ENCODE measurements at regions not wholly inside any gene's neighbourhood (a gene's known extent, or its start where the extent isn't known, plus 50 kb on each side); places are given as distances from the start of the nearest gene placed in this dataset.

GRCh38 chr4:177569434-177569833 is 127.2 kb upstream of the AGA start:
- no peak for DNase-seq (ENCODE audit: low spot score)

DNA sequence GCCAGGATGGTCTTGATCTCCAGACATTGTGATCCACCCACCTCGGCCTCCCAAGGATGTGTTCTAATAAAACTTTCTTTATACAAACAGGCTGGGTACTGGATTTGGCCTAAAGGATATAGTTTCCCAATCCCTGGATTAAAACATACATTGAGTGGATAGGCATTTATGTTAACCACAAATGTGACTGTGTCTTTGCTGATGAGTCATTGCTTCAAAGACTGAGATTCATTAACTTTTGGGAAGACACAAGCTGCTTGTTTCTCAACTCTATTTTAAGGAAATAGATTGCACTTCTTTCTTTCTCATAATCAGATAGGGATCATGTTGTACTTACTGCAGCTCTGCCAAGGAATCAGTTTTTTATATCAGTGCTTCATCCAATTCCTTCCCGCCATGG is 131.3 kb upstream of the AGA start:
- DNase-seq (ENCODE audit: low spot score), result no peak

DNA sequence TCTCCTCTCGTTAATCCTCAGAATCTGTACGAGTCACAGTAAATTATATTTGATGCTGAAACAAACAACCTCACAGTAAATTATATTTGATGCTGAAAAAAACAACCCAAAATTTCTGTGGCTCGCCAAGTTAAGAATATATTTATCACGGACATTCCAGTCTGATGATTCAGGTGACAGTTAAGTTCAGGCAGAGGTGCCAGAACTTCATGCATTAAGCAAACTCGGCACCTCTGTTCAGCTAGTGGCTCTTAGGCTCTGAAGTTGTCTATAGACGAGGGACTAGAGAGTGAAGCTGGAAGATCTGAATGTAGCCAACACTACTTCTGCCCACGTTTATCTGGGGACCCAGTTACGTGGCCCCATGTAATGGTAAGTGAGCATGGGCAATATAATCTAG is 132.2 kb upstream of the AGA start:
- DNase-seq (ENCODE audit: low spot score), result no peak

DNA sequence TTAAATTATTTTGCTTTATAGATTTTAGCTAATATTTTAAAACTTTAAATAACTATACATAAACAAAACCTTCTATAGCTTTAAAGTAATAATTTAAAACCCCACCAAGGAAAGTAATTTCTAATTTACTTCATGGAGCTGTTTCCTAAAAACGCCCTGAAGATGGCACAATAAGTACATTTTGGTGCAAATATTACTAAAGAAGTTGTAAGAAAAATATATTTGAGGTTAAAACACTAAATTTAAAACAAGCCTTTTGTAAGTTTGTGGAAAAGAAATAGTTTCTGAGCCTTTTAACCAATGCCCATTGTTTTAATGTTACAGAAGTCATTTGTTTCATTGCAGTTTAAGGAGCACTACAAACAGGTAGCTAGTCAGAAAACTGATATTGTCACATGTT is 137.4 kb upstream of the AGA start:
- DNase-seq (ENCODE audit: low spot score), result no peak

DNA sequence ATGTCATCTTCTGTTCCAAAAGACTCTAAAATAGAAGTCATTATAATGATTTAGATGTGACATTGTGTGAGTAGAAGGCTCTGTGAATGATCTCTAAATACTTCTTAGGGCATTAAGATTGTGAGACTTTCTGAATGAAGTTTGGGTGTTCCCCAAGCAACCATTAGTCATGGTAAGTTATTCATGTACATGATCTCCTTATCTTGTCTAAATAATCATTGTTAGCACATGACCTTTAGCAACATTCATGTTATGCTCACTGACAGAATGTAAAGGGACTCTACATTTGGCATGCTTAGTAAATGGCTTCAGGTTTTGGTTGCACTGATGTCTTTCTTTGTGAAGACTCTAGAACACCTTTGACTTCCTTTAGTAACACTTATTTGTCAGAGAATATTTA is 140.8 kb upstream of the AGA start:
- no peak for DNase-seq (ENCODE audit: low spot score)

DNA sequence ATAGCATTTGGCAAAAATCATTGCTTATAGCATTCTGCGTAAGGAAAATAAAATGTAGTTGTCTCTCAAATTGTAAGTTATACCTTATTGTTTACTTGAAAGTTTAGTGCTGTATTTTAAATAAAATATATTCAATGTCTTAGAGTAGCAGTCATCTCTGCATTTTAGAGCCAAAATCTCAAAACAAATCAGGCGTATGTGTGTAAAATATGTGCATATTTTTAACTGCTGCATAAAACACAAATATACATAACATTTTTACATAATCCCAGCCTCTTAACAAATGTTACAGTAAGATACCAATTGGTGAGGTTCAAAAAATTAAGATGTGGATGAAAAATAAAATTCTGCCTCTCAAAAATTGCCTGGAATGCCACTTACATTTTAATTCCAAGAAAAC is 145.8 kb upstream of the AGA start:
- DNase-seq (ENCODE audit: low spot score), result no peak

DNA sequence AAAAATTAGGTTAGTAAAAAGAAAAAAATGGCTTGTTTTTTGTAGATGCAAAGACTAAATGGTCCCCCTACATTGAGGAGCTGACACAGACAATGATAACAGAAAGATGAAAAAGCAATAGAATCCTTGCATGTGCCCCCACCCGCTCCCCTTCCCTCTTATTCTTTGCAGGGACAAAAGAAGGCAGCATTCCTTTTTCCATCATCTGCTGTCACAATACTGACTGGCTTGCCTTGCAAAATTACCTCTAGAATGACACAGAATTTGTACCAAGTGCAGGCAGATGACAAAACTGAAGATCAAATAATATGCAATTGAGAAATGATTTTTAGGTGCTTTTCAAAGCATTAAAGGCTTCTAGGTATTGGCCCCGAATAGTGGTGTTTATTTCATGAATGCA is 153.1 kb upstream of the AGA start:
- DNase-seq (ENCODE audit: low spot score), result no peak

GRCh38 chr4:177596035-177596434 is 153.8 kb upstream of the AGA start:
- no peak for DNase-seq (ENCODE audit: low spot score)

- DNase-seq (ENCODE audit: low spot score), result no peak
These were observed 154.8 kb upstream of the AGA start for GRCh38 chr4:177596991-177597390.

GRCh38 chr4:177605252-177605651 is 163.0 kb upstream of the AGA start:
- DNase-seq (ENCODE audit: low spot score), result no peak

GRCh38 chr4:177607111-177607573 is 164.9 kb upstream of the AGA start:
- DNase-seq (ENCODE audit: low spot score), result no peak

GRCh38 chr4:177611974-177612664 is 169.9 kb upstream of the AGA start:
- DNase-seq (ENCODE audit: low spot score), result no peak

- no peak for DNase-seq (ENCODE audit: low spot score)
These were observed 170.4 kb upstream of the AGA start for GRCh38 chr4:177612684-177613083.

DNA sequence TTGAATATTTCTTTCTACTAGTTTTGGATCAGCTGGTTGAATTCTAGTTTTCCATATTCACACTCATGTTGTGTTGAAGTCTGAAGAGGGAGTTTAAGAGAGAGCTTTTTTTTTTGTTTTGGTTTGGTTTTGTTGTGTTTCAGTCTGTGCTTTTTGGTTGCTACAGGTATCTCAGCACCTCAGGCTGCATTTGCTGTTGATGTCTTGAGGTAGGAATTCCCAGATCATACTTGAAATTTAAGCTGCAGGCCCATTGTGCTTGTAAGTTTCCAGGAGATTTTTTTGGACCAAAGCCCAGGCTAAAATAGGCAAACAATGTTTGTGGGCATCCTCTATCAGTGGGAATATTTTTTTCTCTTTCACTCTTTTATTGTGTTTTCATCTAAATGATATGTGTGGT is 190.2 kb upstream of the AGA start:
- no peak for DNase-seq (ENCODE audit: low spot score)

DNA sequence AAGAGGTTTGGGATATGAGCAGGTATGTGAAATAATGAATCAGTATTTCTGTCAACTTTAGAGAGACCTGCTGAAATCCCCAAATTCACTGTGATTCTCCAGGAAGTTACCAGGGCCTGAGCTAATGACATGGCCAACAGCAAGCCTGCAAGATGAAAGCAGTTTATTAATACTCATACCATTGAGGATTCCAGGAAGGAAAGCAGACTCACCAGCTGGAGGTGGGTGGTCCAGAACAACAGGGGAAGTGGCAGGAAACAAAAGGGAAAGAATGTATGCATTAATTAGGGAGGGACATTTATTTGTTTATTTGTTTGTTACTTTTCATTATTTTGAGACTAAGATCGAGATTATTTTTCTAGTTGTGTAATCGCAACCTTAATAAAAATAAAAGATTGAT is 196.6 kb upstream of the AGA start:
- no peak for DNase-seq (ENCODE audit: low spot score)

DNA sequence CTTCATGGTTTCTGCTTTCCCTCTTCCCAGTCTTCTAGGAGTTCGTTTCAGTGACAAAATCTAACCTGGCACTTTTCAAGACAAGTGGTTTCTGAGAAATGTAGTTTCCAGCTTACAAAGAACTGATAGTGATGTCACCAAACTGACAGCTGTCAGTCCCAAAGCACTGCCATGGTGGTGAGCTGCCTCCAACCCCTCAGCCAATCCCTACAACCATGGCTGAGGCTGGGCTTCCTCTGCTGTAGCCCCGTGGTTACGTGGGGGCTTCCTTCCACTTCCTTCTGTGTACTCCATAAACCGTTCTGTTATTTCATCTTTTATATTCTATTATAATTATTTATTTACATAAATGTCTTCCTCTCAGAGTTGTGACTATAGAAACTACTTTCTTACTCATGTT is 198.6 kb upstream of the AGA start:
- DNase-seq (ENCODE audit: low spot score), result no peak

DNA sequence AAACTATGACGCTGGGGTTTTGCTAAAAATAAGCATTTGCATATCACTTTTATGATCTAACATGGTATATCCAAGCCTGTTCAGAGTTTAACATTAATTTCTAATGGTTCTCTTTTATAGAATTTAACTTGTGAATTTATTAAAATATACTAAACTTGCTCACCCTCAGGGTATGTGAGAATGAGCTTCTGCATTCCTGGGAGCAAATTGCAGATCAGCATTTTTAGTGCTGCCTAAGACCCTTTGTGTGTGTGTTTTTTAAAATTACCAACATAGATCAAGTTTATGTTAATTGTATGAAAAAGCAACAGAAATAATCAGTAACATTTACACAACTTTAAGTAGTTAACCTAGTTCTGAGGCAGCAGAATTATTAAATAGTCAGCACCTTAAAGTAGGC is 218.0 kb upstream of the AGA start:
- no peak for DNase-seq (ENCODE audit: low spot score)

DNA sequence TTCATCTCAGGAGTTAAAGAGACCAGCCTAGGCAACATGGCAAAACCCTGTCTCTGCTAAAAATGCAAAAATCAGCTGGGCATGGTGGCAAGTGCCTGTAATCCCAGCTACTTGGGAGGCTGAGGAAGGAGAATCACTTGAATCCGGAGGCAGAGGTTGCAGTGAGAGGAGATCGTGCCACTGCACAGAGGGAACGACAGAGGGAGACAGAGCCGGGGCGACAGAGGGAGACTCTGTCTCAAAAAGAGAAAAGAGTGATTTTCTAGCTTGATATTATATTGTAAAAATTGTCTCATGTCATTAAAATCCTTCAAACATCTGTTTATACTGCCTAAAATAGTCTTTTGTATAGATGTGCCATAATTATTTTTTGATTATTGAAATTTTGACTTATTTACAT is 225.4 kb upstream of the AGA start:
- no peak for DNase-seq (ENCODE audit: low spot score)

GRCh38 chr4:177671387-177671786 is 229.2 kb upstream of the AGA start:
- no peak for DNase-seq (ENCODE audit: low spot score)

DNA sequence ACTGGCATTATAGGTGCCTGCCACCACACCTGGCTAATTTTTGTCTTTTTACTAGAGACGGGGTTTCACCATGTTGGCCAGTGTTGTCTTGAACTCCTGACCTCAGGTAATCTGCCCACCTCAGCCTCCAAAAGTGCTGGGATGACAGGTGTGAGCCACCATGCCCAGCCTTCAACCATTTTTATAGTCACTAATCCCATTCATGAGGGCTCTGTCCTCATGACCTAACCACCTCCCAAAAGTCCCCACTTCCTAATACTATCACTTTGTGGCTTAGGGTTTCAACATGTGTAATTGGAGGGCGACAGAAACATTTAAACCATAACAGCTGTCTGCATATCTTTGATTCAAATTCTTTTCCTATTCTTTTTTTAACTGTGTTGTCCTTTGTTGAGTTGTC is 229.6 kb upstream of the AGA start:
- no peak for DNase-seq (ENCODE audit: low spot score)

- DNase-seq (ENCODE audit: low spot score), result no peak
These were observed 231.8 kb upstream of the AGA start for GRCh38 chr4:177673985-177674489.

- DNase-seq (ENCODE audit: low spot score), result no peak
These were observed 238.1 kb upstream of the AGA start for GRCh38 chr4:177680308-177680707.

DNA sequence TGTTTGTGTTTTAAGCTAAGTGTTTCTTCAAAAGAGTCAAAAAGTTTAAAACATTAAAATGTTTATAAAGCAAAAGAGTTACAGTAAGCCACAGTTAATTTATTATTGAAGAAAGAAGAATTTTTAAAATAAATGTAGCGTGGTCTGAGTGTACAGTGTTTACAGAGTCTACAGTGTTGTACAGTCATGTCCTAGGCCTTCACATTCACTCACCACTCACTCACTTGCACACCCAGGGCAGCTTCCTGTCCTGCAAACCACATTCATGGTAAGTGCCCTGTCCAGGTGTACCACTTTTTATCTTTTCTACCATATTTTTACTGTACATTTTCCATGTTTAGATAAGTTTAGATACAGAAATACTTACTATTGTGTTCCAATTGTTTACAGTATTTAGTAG is 239.7 kb upstream of the AGA start:
- no peak for DNase-seq (ENCODE audit: low spot score)

DNA sequence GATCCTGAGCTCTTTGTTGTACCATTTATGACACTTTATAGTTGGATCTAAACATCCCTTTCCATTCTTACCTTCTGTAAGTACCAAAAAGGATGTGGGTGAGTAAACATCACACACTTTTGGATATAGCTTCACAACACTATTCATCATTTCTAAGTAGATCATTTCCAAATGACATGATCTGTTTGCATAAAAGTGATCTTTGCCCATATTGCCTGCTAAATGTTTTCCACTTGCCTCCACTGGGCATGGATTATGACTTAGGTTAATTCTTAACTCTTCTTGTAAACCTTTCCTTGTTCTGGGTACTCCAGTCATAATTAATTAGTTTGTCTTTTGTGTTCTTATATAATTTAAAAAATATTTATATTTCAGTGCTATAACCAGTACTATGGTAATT is 244.9 kb upstream of the AGA start:
- no peak for DNase-seq (ENCODE audit: low spot score)
